Osteoblast (primary cell): ENCODE measurements at regions not wholly inside any gene's neighbourhood (a gene's known extent, or its start where the extent isn't known, plus 50 kb on each side); places are given as distances from the start of the nearest gene placed in this dataset.

Experiments used
- DNase-seq: peaks from one replicate; pipeline ENCODE4 v3.0.0; 2011; ENCODE audit warnings: low spot score, mixed read lengths; ENCODE audit not compliant: insufficient read length; ENCODE audit errors: missing footprints
- H2AFZ ChIP-seq: 2 replicates; pipeline ENCODE4 v1.6.0; 2011; ENCODE audit warnings: mild to moderate bottlenecking, low read length
- H3K27ac ChIP-seq: 2 replicates; pipeline ENCODE4 v1.5.1; 2011; ENCODE audit warnings: mild to moderate bottlenecking, low read depth, low read length, moderate library complexity
- H3K27me3 ChIP-seq: 2 replicates; pipeline ENCODE4 v1.6.0; 2012; ENCODE audit warnings: mild to moderate bottlenecking, control low read depth, inconsistent platforms, low read length, moderate library complexity; ENCODE audit not compliant: insufficient read depth
- H3K36me3 ChIP-seq: 2 replicates; pipeline ENCODE4 v1.5.1; 2011; ENCODE audit warnings: mild to moderate bottlenecking, low read length, control low read depth, moderate library complexity; ENCODE audit not compliant: insufficient read depth
- H3K4me1 ChIP-seq: 2 replicates; pipeline ENCODE4 v1.5.1; 2011; ENCODE audit warnings: mild to moderate bottlenecking, low read length, control low read depth, moderate library complexity; ENCODE audit not compliant: insufficient read depth
- H3K4me2 ChIP-seq: 2 replicates; pipeline ENCODE4 v1.6.0; 2011; ENCODE audit warnings: mild to moderate bottlenecking, low read length; ENCODE audit not compliant: insufficient read depth
- H3K4me3 ChIP-seq: fragments of 200-600 bp; sonication (generic); 3 replicates; pipeline ENCODE4 v1.5.1; 2012; ENCODE audit warnings: mild to moderate bottlenecking, low read length, inconsistent platforms; ENCODE audit not compliant: insufficient read depth
- H3K79me2 ChIP-seq: 2 replicates; pipeline ENCODE4 v1.6.0; 2012; ENCODE audit warnings: mild to moderate bottlenecking, low read length, control low read depth, inconsistent platforms; ENCODE audit not compliant: insufficient read depth
- H3K9me3 ChIP-seq: 2 replicates; pipeline ENCODE4 v1.5.1; 2011; ENCODE audit warnings: low read depth, low read length, control low read depth
- H4K20me1 ChIP-seq: 2 replicates; pipeline ENCODE4 v1.6.0; 2012; ENCODE audit warnings: mild to moderate bottlenecking, low read length, control low read depth; ENCODE audit not compliant: insufficient read depth
- TF ChIP-seq, protein P1 (sequence below): IDR thresholded peaks from 2 replicates; pipeline ENCODE4 v1.5.1; 2011; ENCODE audit warnings: mild to moderate bottlenecking, low read depth, low read length, moderate library complexity; ENCODE audit errors: extremely low read depth

DNA sequence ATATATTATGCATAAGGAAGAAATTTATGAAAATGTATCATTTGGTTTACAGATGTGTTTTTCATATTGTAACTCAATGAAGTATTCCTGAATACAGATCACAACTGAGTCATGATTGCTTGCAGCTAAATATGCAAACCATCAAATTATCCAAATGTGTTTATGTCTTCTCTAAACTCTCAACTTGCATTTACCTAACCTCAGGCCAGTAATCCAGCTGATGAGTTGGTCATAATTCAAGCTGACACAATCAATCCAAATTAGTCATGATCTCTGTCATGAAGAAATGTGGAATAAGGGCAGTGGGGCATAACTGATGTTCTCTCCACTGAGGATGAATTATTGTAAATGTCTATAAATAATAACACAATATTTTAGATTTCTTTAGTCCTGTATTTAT, 104.8 kb upstream of the CNTN1 start:
- Histone ChIP-seq H3K36me3 (no peaks in the 10 kb centered on the region), H3K79me2 (no peaks in the 10 kb centered on the region), H2AFZ (no peak overlapping the region), H3K27me3 (no peaks in the 10 kb centered on the region), H3K9me3 (no peaks in the 10 kb centered on the region), H3K27ac (no peak overlapping the region), H4K20me1 (no peaks in the 10 kb centered on the region), H3K4me1 (no peaks in the 10 kb centered on the region), H3K4me2 (no peak overlapping the region), H3K4me3 (no peak overlapping the region)
- DNase-seq: no peak
- TF ChIP-seq, protein P1, sequence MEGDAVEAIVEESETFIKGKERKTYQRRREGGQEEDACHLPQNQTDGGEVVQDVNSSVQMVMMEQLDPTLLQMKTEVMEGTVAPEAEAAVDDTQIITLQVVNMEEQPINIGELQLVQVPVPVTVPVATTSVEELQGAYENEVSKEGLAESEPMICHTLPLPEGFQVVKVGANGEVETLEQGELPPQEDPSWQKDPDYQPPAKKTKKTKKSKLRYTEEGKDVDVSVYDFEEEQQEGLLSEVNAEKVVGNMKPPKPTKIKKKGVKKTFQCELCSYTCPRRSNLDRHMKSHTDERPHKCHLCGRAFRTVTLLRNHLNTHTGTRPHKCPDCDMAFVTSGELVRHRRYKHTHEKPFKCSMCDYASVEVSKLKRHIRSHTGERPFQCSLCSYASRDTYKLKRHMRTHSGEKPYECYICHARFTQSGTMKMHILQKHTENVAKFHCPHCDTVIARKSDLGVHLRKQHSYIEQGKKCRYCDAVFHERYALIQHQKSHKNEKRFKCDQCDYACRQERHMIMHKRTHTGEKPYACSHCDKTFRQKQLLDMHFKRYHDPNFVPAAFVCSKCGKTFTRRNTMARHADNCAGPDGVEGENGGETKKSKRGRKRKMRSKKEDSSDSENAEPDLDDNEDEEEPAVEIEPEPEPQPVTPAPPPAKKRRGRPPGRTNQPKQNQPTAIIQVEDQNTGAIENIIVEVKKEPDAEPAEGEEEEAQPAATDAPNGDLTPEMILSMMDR: no peak

DNA sequence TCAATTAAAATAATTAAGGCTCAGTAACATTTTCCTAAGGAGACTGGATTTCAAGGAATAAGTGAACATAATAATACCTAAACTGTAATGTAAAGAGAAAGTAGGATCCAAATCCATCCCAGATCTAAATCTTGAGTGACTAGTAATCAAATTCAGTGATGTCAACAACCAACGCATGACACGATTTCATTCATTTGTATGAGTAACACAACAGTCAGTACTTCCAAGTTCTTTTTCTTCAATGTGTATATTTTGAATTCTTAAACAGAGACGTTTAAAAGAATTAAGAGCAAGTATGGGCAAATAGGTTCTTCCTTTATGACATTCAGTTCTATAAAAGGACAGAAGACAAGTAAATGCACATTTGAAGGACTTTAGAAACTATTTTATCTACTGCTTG, 104.3 kb upstream of the CNTN1 start:
- TF ChIP-seq, protein P1: no peak
- H3K36me3 ChIP-seq: no peaks in the 10 kb centered on the region
- H2AFZ ChIP-seq: no peak overlapping the region
- no peak overlapping the region for H3K4me2 ChIP-seq
- no peak overlapping the region for H3K27ac ChIP-seq
- H3K79me2 ChIP-seq: no peaks in the 10 kb centered on the region
- no peak overlapping the region for H3K4me3 ChIP-seq
- no peaks in the 10 kb centered on the region for H3K9me3 ChIP-seq
- no peaks in the 10 kb centered on the region for H3K27me3 ChIP-seq
- H4K20me1 ChIP-seq: no peaks in the 10 kb centered on the region
- no peaks in the 10 kb centered on the region for H3K4me1 ChIP-seq
- peak; percentile 15 for DNase-seq

DNA sequence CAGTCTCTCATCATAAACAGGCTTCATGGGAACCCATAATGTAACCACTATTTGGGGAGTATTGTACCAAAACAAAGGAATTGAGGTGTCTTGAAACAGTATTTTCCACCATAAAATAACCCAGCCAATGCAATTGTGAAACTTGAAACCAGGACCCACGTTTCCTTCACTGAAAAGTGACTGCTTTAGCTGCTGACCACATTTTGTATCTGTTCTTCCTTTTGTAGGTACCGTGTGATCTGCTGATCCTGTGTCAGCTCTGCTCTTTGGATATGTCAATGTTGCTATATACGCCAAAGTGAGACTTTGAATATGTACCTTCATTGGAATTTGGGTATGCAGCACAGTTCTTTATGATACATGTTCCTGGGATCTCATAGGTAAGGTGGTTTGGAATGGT, 95.1 kb upstream of the CNTN1 start:
- TF ChIP-seq, protein P1: no peak
- DNase-seq: no peak
- Histone ChIP-seq H3K27ac (no peak overlapping the region), H3K27me3 (no peaks in the 10 kb centered on the region), H3K4me1 (no peaks in the 10 kb centered on the region), H3K79me2 (no peaks in the 10 kb centered on the region), H3K4me2 (no peak overlapping the region), H3K9me3 (no peaks in the 10 kb centered on the region), H3K36me3 (no peaks in the 10 kb centered on the region), H4K20me1 (no peaks in the 10 kb centered on the region), H3K4me3 (no peak overlapping the region), H2AFZ (no peak overlapping the region)

DNA sequence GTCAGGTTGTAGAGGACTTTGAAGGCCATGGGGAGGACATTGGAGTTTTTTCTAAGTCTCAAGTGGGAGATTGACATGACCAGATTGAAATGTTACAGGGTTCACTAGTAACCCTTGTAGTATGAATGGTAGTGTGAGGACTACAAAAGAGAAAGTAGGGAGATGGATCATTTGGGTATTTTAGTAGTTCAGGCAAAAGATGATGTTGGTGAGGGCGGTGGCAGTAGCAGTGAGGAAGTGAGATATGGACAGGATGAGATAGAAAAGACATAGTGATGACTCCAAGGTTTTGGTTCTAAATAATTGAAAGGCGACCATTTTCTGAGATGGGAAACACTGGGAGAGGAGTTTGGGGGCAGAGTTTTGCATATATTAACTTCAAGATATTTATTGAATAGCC, 94.2 kb upstream of the CNTN1 start:
- H3K4me2 ChIP-seq: no peak overlapping the region
- no peak overlapping the region for H2AFZ ChIP-seq
- no peaks in the 10 kb centered on the region for H3K4me1 ChIP-seq
- no peak for DNase-seq
- no peaks in the 10 kb centered on the region for H3K27me3 ChIP-seq
- H3K27ac ChIP-seq: no peak overlapping the region
- no peaks in the 10 kb centered on the region for H4K20me1 ChIP-seq
- H3K4me3 ChIP-seq: no peak overlapping the region
- no peaks in the 10 kb centered on the region for H3K36me3 ChIP-seq
- H3K79me2 ChIP-seq: no peaks in the 10 kb centered on the region
- no peaks in the 10 kb centered on the region for H3K9me3 ChIP-seq
- TF ChIP-seq, protein P1: no peak
